Caco-2 (cell line): ENCODE measurements at regions not wholly inside any gene's neighbourhood (a gene's known extent, or its start where the extent isn't known, plus 50 kb on each side); places are given as distances from the start of the nearest gene placed in this dataset.

Experiments
- BruUV-seq: library from RNA; stranded (reverse); fragments of 400-500 nt; replicated peaks from 2 replicates; lab custom pipeline; 2021; lab: Mats Ljungman, UMichigan
- CTCF ChIA-PET: fragments of 300-600 bp; sonication (Branson Sonifier 250); formaldehyde crosslinking; loops from one replicate; lab custom pipeline; 2022; ENCODE audit warnings: antibody characterized with exemption; lab: Charles Lee
- POLR2A ChIA-PET: fragments of 300-600 bp; sonication (Branson Sonifier 250); formaldehyde crosslinking; loops from one replicate; lab custom pipeline; 2022; ENCODE audit warnings: antibody characterized with exemption; lab: Charles Lee
- DNase-seq, 2 experiments: peaks; one replicate each; pipeline versions ENCODE4 v3.0.0 to v3.0.0-alpha.2; 2020 to 2022
- H3K27me3 ChIP-seq: replicated peaks from 2 replicates; pipeline ENCODE4 v1.6.0; 2011; ENCODE audit warnings: low read length; ENCODE audit not compliant: control insufficient read depth, insufficient read depth
- H3K36me3 ChIP-seq: 2 replicates; pipeline ENCODE4 v1.5.1; 2011; ENCODE audit warnings: low read length; ENCODE audit not compliant: control insufficient read depth, insufficient read depth
- H3K4me1 ChIP-seq: fragments of 250-450 bp; sonication (Bioruptor Pico); 2 replicates; pipeline ENCODE4 v1.5.1; 2020; ENCODE audit warnings: mild to moderate bottlenecking
- H3K4me3 ChIP-seq: 2 replicates; pipeline ENCODE4 v1.5.1; 2011; ENCODE audit warnings: low read depth, mild to moderate bottlenecking, control low read depth, low read length
- H3K9me3 ChIP-seq: fragments of 250-450 bp; sonication (Bioruptor Pico); 2 replicates; pipeline ENCODE4 v1.5.1; 2020; ENCODE audit warnings: mild to moderate bottlenecking, moderate library complexity
- H3K27ac Mint-ChIP-seq: one replicate; pipeline ENCODE4 v1.8.0; 2022; ENCODE audit warnings: mixed read lengths; ENCODE audit not compliant: unreplicated experiment
- H3K27me3 Mint-ChIP-seq: one replicate; pipeline ENCODE4 v1.8.0; 2022; ENCODE audit warnings: mixed read lengths; ENCODE audit not compliant: insufficient read depth, unreplicated experiment
- H3K36me3 Mint-ChIP-seq: one replicate; pipeline ENCODE4 v1.8.0; 2022; ENCODE audit warnings: mild to moderate bottlenecking, mixed read lengths; ENCODE audit not compliant: insufficient read depth, unreplicated experiment
- H3K4me1 Mint-ChIP-seq: one replicate; pipeline ENCODE4 v1.8.0; 2022; ENCODE audit warnings: low read depth, mixed read lengths; ENCODE audit not compliant: unreplicated experiment
- H3K4me3 Mint-ChIP-seq: one replicate; pipeline ENCODE4 v1.8.0; 2022; ENCODE audit warnings: mild to moderate bottlenecking, moderate library complexity, mixed read lengths; ENCODE audit not compliant: unreplicated experiment
- H3K9me3 Mint-ChIP-seq: one replicate; pipeline ENCODE4 v1.8.0; 2022; ENCODE audit warnings: mixed read lengths; ENCODE audit not compliant: unreplicated experiment
- intact Hi-C: fragments of 100-400 bp; cut with micrococcal nuclease; formaldehyde crosslinking; loops from one replicate; pipeline ENCODE4 v1.10.0; 2022; ENCODE audit not compliant: unreplicated experiment
- TF ChIP-seq, protein P1 (sequence below), 2 experiments: fragments of 200-600 bp in 1 of 2; IDR thresholded peaks; 1 replicate in 1 of 2; 2 replicates in 1 of 2; pipeline versions ENCODE4 v1.5.1 to v1.8.0; 2011 to 2022; ENCODE audit warnings: antibody characterized with exemption in 1 of 2, control low read depth in 1 of 2, inconsistent platforms in 1 of 2, low read depth in 1 of 2, low read length in 1 of 2, mild to moderate bottlenecking in 1 of 2, moderate library complexity in 1 of 2; ENCODE audit not compliant: insufficient read depth in 1 of 2, severe bottlenecking in 1 of 2, unreplicated experiment in 1 of 2

DNA sequence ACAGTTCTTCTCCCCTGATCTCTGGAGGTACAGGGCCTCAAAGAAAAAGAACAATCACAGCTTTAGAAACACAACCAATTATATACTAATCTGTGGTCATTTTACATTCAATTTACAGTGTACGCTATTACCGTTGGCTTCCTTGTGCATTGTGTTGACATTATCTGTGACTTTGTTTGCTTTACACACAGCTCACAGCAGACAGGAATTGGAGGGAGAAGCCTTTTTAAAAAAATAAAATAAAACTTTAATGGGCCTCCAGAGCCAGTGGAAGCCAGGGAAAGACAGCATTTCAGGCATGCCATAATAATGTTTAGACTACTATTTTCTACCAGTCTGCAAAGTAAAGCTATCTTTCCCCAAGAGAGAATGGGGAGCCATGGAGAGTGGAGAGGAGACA is 179.0 kb upstream of the ADO start:
- Mint-ChIP-seq H3K4me1 (no peaks in the 10 kb centered on the region), H3K27ac (no peak overlapping the region), H3K36me3 (no peaks in the 10 kb centered on the region), H3K9me3 (peaks cover 3% of the 10 kb centered on the region), H3K27me3 (peaks cover 7% of the 10 kb centered on the region), H3K4me3 (no peak overlapping the region)
- no peaks in the 10 kb centered on the region for H3K4me1 ChIP-seq
- BruUV-seq = no TSS peak
- ChIA-PET POLR2A (no interaction called here), CTCF (no interaction called here)
- H3K4me3 ChIP-seq = no peak overlapping the region
- H3K36me3 ChIP-seq = no peaks in the 10 kb centered on the region
- no peak for DNase-seq
- no peaks in the 10 kb centered on the region for H3K9me3 ChIP-seq
- intact Hi-C loops = no loop called here
- TF ChIP-seq, protein P1, sequence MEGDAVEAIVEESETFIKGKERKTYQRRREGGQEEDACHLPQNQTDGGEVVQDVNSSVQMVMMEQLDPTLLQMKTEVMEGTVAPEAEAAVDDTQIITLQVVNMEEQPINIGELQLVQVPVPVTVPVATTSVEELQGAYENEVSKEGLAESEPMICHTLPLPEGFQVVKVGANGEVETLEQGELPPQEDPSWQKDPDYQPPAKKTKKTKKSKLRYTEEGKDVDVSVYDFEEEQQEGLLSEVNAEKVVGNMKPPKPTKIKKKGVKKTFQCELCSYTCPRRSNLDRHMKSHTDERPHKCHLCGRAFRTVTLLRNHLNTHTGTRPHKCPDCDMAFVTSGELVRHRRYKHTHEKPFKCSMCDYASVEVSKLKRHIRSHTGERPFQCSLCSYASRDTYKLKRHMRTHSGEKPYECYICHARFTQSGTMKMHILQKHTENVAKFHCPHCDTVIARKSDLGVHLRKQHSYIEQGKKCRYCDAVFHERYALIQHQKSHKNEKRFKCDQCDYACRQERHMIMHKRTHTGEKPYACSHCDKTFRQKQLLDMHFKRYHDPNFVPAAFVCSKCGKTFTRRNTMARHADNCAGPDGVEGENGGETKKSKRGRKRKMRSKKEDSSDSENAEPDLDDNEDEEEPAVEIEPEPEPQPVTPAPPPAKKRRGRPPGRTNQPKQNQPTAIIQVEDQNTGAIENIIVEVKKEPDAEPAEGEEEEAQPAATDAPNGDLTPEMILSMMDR (IDR thresholded peaks at IDR 0.05; ENCODE audit: insufficient read depth in 1 of 2, low read depth in 1 of 2, low read length in 1 of 2, severe bottlenecking in 1 of 2, unreplicated experiment in 1 of 2) = no peak
- no peaks in the 10 kb centered on the region; the same call in 1 of the 2 replicates for H3K27me3 ChIP-seq

DNA sequence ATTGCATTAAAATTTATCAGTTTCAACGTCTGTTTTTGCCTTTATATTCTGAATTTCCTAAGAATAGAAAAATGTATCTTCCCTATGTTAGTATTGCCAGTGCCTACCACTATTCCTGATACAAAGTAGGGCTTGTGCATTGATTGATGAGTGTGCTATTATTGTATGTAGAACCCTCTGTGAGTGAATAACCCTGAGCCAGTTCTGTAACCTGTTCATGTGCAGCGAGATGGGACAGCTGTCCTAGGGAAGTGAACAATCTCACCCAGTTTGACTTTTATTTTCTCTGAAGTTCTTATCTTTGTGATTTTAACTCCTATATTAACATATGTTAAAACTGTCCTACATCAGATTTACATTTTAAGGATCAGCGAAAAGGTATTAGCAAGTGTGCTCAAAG is 178.4 kb upstream of the ADO start:
- Mint-ChIP-seq H3K27me3 (peaks cover 3% of the 10 kb centered on the region), H3K27ac (no peak overlapping the region), H3K4me3 (no peak overlapping the region), H3K36me3 (no peaks in the 10 kb centered on the region), H3K4me1 (no peaks in the 10 kb centered on the region), H3K9me3 (peaks cover 9% of the 10 kb centered on the region)
- TF ChIP-seq, protein P1 (IDR thresholded peaks at IDR 0.05; ENCODE audit: insufficient read depth in 1 of 2, low read depth in 1 of 2, low read length in 1 of 2, severe bottlenecking in 1 of 2, unreplicated experiment in 1 of 2) = no peak
- no TSS peak for BruUV-seq
- Histone ChIP-seq H3K4me3 (no peak overlapping the region), H3K4me1 (no peaks in the 10 kb centered on the region), H3K9me3 (no peaks in the 10 kb centered on the region), H3K36me3 (no peaks in the 10 kb centered on the region), H3K27me3 (no peaks in the 10 kb centered on the region; the same call in 1 of the 2 replicates)
- CTCF ChIA-PET = no interaction called here
- intact Hi-C loops = no loop called here
- no peak for DNase-seq
- POLR2A ChIA-PET = no interaction called here

DNA sequence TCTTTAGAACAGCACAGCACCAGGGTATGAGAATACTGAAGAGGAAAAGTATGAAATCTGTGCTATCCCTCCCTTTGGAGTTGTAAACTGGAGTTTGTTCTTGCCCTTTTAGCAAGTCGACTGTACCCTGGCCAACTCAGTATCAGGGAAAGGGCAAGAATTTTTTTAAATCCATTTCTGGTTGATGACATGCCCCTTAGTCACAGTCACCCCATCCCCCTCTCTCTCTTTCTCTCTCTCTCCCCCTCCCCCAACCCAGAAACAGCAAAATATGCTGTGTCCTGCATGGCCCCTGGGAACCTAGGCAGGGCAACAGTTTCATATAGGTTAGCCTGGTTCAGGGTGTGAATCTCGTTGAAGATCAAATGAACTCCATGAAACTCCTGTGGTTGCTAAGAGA is 177.7 kb upstream of the ADO start:
- Mint-ChIP-seq H3K9me3 (peaks cover 10% of the 10 kb centered on the region), H3K27ac (no peak overlapping the region), H3K4me3 (no peak overlapping the region), H3K27me3 (peaks cover 3% of the 10 kb centered on the region), H3K4me1 (no peaks in the 10 kb centered on the region), H3K36me3 (no peaks in the 10 kb centered on the region)
- ChIA-PET CTCF (no interaction called here), POLR2A (no interaction called here)
- BruUV-seq = no TSS peak
- H3K4me3 ChIP-seq = no peak overlapping the region
- TF ChIP-seq, protein P1 (IDR thresholded peaks at IDR 0.05; ENCODE audit: insufficient read depth in 1 of 2, low read depth in 1 of 2, low read length in 1 of 2, severe bottlenecking in 1 of 2, unreplicated experiment in 1 of 2) = no peak
- DNase-seq = no peak
- intact Hi-C loops = no loop called here
- no peaks in the 10 kb centered on the region; the same call in 1 of the 2 replicates for H3K27me3 ChIP-seq
- no peaks in the 10 kb centered on the region for H3K4me1 ChIP-seq
- no peaks in the 10 kb centered on the region for H3K9me3 ChIP-seq
- no peaks in the 10 kb centered on the region for H3K36me3 ChIP-seq
